Progenitor cell of endocrine pancreas (in vitro differentiated cells): ENCODE measurements at regions not wholly inside any gene's neighbourhood (a gene's known extent, or its start where the extent isn't known, plus 50 kb on each side); places are given as distances from the start of the nearest gene placed in this dataset.

Experiments
- DNase-seq: peaks from one replicate; pipeline ENCODE4 v3.0.0; 2021; ENCODE audit warnings: low spot score; ENCODE audit not compliant: unreplicated experiment
- H3K27ac Mint-ChIP-seq: 2 replicates; pipeline ENCODE4 v1.8.0; 2021; ENCODE audit warnings: mild to moderate bottlenecking, moderate library complexity, mixed read lengths
- H3K27me3 Mint-ChIP-seq: 2 replicates; pipeline ENCODE4 v1.8.0; 2021; ENCODE audit warnings: mixed read lengths
- H3K36me3 Mint-ChIP-seq: 2 replicates; pipeline ENCODE4 v1.8.0; 2022; ENCODE audit warnings: mixed read lengths; ENCODE audit not compliant: insufficient read depth
- H3K4me1 Mint-ChIP-seq: 2 replicates; pipeline ENCODE4 v1.8.0; 2021; ENCODE audit warnings: low read depth, mixed read lengths
- H3K4me3 Mint-ChIP-seq: 2 replicates; pipeline ENCODE4 v1.8.0; 2021; ENCODE audit warnings: low read depth, mild to moderate bottlenecking, moderate library complexity, mixed read lengths
- H3K9me3 Mint-ChIP-seq: 2 replicates; pipeline ENCODE4 v1.8.0; 2021; ENCODE audit warnings: low read depth, mixed read lengths
- TF ChIP-seq, protein P1 (sequence below): fragments of 200-600 bp; sonication (generic); IDR thresholded peaks from one replicate; pipeline ENCODE4 v1.5.0; 2021; ENCODE audit warnings: antibody characterized with exemption, mild to moderate bottlenecking; ENCODE audit not compliant: unreplicated experiment

DNA sequence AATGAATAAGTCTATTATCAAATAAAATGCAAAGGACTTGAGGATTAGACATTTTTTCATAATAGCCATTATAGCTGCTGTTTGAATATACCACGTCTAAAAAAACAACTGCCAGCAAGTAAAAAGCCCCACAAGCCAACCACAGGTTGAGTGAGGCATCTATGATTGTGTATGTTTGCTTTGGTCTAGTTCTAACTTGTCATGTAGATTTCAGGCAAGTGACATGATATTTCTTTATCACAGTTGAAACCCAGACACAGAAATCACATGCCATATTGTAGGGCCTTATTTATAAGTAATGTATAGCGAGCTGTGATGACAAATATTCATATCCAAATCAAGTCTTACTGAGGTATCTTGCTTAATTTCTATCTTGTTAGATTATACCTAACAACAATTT is 225.8 kb downstream of the EMP1 start:
- H3K4me1 Mint-ChIP-seq: no peaks in the 10 kb centered on the region
- no peaks in the 10 kb centered on the region for H3K9me3 Mint-ChIP-seq
- no peaks in the 10 kb centered on the region for H3K36me3 Mint-ChIP-seq
- no peak overlapping the region for H3K27ac Mint-ChIP-seq
- peaks cover 38% of the 10 kb centered on the region for H3K27me3 Mint-ChIP-seq
- TF ChIP-seq, protein P1, sequence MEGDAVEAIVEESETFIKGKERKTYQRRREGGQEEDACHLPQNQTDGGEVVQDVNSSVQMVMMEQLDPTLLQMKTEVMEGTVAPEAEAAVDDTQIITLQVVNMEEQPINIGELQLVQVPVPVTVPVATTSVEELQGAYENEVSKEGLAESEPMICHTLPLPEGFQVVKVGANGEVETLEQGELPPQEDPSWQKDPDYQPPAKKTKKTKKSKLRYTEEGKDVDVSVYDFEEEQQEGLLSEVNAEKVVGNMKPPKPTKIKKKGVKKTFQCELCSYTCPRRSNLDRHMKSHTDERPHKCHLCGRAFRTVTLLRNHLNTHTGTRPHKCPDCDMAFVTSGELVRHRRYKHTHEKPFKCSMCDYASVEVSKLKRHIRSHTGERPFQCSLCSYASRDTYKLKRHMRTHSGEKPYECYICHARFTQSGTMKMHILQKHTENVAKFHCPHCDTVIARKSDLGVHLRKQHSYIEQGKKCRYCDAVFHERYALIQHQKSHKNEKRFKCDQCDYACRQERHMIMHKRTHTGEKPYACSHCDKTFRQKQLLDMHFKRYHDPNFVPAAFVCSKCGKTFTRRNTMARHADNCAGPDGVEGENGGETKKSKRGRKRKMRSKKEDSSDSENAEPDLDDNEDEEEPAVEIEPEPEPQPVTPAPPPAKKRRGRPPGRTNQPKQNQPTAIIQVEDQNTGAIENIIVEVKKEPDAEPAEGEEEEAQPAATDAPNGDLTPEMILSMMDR: no peak
- H3K4me3 Mint-ChIP-seq: no peak overlapping the region
- no peak for DNase-seq

DNA sequence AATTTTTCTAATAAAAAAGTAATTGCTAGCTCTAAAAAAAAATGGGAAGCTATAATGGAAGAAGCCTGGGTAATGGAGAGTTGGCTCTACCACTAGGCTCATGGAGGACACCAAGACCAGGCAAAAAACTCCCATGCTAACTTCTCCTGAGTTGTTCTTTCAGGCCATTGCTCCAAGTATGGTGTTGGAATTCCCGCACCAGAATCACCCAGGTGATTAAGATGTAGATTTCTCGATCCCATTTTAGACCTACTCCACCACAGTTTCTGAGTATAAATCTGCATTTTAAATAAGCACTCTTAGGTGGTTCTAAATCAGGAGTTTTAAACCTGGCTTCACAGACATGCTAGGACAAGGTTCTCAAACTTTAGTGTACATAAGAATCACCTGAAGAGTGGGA is 221.0 kb downstream of the EMP1 start:
- H3K36me3 Mint-ChIP-seq: no peaks in the 10 kb centered on the region
- H3K27ac Mint-ChIP-seq: no peak overlapping the region
- DNase-seq: no peak
- no peaks in the 10 kb centered on the region for H3K4me1 Mint-ChIP-seq
- H3K9me3 Mint-ChIP-seq: peaks cover 3% of the 10 kb centered on the region
- TF ChIP-seq, protein P1: no peak
- no peak overlapping the region for H3K4me3 Mint-ChIP-seq
- peaks cover 21% of the 10 kb centered on the region for H3K27me3 Mint-ChIP-seq

DNA sequence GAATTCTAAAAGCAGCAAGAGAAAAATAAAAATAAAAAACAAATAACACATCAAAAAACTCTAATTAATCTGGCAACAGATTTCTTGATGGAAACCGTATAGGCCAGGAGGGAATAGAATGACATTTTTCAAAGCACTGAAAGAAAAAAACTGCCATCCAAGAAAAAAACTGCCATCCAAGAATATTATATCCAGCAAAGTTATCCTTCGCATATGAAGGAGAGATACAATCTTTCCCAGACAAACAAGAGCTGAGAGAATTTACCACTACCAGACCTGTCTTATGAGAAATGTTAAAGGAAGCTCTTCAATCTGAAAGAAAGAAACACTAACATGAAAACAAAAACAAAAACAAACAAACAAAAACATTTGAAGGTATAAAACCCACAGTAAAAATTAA is 214.8 kb downstream of the EMP1 start:
- H3K27me3 Mint-ChIP-seq: peaks cover 4% of the 10 kb centered on the region
- no peak for DNase-seq
- TF ChIP-seq, protein P1: no peak
- peaks cover 2% of the 10 kb centered on the region for H3K36me3 Mint-ChIP-seq
- H3K4me1 Mint-ChIP-seq: peaks cover 1% of the 10 kb centered on the region
- no peak overlapping the region for H3K27ac Mint-ChIP-seq
- H3K4me3 Mint-ChIP-seq: no peak overlapping the region
- peaks cover 20% of the 10 kb centered on the region for H3K9me3 Mint-ChIP-seq

DNA sequence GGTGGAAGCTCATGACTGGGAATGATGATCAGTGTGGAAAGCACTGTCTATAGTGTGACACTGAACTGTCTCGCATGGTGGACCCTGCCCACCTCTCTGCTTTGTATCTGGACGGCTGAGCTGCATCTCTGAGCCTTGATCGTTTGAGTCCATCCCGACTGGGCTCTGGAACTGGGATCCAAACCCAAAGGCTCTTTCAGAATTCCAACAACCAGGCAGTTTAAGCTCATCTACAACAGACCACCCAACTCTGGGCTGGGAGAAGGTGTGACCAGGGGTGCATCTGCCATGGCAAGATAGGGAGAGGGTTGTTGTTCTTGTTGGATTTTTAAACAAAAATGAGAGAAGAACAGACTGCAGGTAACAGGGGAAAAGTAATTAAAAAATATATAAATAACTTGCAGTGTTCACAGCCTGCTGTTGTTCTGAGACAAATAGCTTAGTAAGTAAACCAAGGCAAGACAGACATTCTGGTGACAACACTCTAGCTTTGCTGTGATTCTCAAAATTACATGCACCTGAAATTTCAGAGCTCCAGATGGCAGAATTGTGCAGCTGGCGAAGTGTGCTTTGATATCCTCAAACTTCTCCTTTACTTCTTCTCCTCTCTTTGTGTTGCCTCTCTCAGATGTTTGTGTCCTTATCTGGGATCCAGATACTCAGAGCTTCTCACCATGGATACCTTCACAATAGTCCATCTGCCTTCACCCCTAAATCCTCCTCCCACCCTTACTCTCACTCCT is 209.6 kb downstream of the EMP1 start:
- Mint-ChIP-seq H3K4me3 (no peak overlapping the region), H3K4me1 (peaks cover 1% of the 10 kb centered on the region), H3K27me3 (peaks cover 30% of the 10 kb centered on the region), H3K36me3 (peaks cover 2% of the 10 kb centered on the region), H3K9me3 (peaks cover 8% of the 10 kb centered on the region), H3K27ac (no peak overlapping the region)
- TF ChIP-seq, protein P1: no peak
- DNase-seq: peak; percentile 4

- Mint-ChIP-seq H3K9me3 (no peaks in the 10 kb centered on the region), H3K27ac (no peak overlapping the region), H3K4me1 (peaks cover 1% of the 10 kb centered on the region), H3K36me3 (no peaks in the 10 kb centered on the region), H3K27me3 (peaks cover 30% of the 10 kb centered on the region), H3K4me3 (no peak overlapping the region)
- DNase-seq: no peak
- TF ChIP-seq, protein P1: no peak
Measured at GRCh38 chr12:13404631-13405473, 208.3 kb downstream of the EMP1 start.
